ENCODE measurements at regions not wholly inside any gene's neighbourhood (a gene's known extent, or its start where the extent isn't known, plus 50 kb on each side); places are given as distances from the start of the nearest gene placed in this dataset.
"Not testable (repeated sequence)": the region's sequence is repeated elsewhere in the genome, so short reads cannot be mapped to it uniquely, and the experiment has no call there.

- Histone ChIP-seq H3K9me3 (ENCODE audit: low read length) (no peaks in the 10 kb centered on the region), H3K9ac (ENCODE audit: low read length) (no peak overlapping the region), H3K4me3 (ENCODE audit: low read depth in 1 of 2, low read length in 2 of 2) (no peak overlapping the region), H3K4me1 (ENCODE audit: insufficient read depth, low read length) (no peaks in the 10 kb centered on the region), H3K36me3 (ENCODE audit: insufficient read depth, low read length) (no peaks in the 10 kb centered on the region), H3K27me3 (ENCODE audit: control insufficient read depth in 1 of 2, insufficient read depth in 2 of 2, low read length in 2 of 2) (no peaks in the 10 kb centered on the region), H3K27ac (ENCODE audit: low read depth, low read length) (no peak overlapping the region)
Measured at GRCh38 chr22:27596133-27596870, 205.3 kb downstream of the MN1 start.

GRCh38 chr22:27597703-27598444, 203.7 kb downstream of the MN1 start:
- Histone ChIP-seq H3K9ac (ENCODE audit: low read length) (no peak overlapping the region), H3K4me3 (ENCODE audit: low read depth in 1 of 2, low read length in 2 of 2) (no peak overlapping the region), H3K36me3 (ENCODE audit: insufficient read depth, low read length) (no peaks in the 10 kb centered on the region), H3K4me1 (ENCODE audit: insufficient read depth, low read length) (no peaks in the 10 kb centered on the region), H3K27me3 (ENCODE audit: control insufficient read depth in 1 of 2, insufficient read depth in 2 of 2, low read length in 2 of 2) (no peaks in the 10 kb centered on the region), H3K9me3 (ENCODE audit: low read length) (no peaks in the 10 kb centered on the region), H3K27ac (ENCODE audit: low read depth, low read length) (no peak overlapping the region)

GRCh38 chr22:27598792-27599191, 202.8 kb downstream of the MN1 start:
- H3K27ac ChIP-seq (ENCODE audit: low read depth, low read length), result no peak overlapping the region
- H3K4me1 ChIP-seq (ENCODE audit: insufficient read depth, low read length), result no peaks in the 10 kb centered on the region
- H3K36me3 ChIP-seq (ENCODE audit: insufficient read depth, low read length), result no peaks in the 10 kb centered on the region
- H3K4me3 ChIP-seq (ENCODE audit: low read depth in 1 of 2, low read length in 2 of 2), result no peak overlapping the region
- no peak overlapping the region for H3K9ac ChIP-seq (ENCODE audit: low read length)
- H3K27me3 ChIP-seq (ENCODE audit: control insufficient read depth in 1 of 2, insufficient read depth in 2 of 2, low read length in 2 of 2), result no peaks in the 10 kb centered on the region
- no peaks in the 10 kb centered on the region for H3K9me3 ChIP-seq (ENCODE audit: low read length)

- Histone ChIP-seq H3K27ac (ENCODE audit: low read depth, low read length) (no peak overlapping the region), H3K27me3 (ENCODE audit: control insufficient read depth in 1 of 2, insufficient read depth in 2 of 2, low read length in 2 of 2) (no peaks in the 10 kb centered on the region), H3K4me3 (ENCODE audit: low read depth in 1 of 2, low read length in 2 of 2) (no peak overlapping the region), H3K9me3 (ENCODE audit: low read length) (no peaks in the 10 kb centered on the region), H3K9ac (ENCODE audit: low read length) (no peak overlapping the region), H3K36me3 (ENCODE audit: insufficient read depth, low read length) (no peaks in the 10 kb centered on the region), H3K4me1 (ENCODE audit: insufficient read depth, low read length) (no peaks in the 10 kb centered on the region)
Measured at GRCh38 chr22:27601195-27601594, 200.4 kb downstream of the MN1 start.

GRCh38 chr22:27602390-27602789, 199.2 kb downstream of the MN1 start:
- Histone ChIP-seq H3K4me3 (ENCODE audit: low read depth in 1 of 2, low read length in 2 of 2) (no peak overlapping the region), H3K4me1 (ENCODE audit: insufficient read depth, low read length) (no peaks in the 10 kb centered on the region), H3K36me3 (ENCODE audit: insufficient read depth, low read length) (no peaks in the 10 kb centered on the region), H3K9ac (ENCODE audit: low read length) (no peak overlapping the region), H3K27me3 (ENCODE audit: control insufficient read depth in 1 of 2, insufficient read depth in 2 of 2, low read length in 2 of 2) (no peaks in the 10 kb centered on the region), H3K9me3 (ENCODE audit: low read length) (no peaks in the 10 kb centered on the region), H3K27ac (ENCODE audit: low read depth, low read length) (no peak overlapping the region)

GRCh38 chr22:27603111-27603799, 198.3 kb downstream of the MN1 start:
- H3K36me3 ChIP-seq (ENCODE audit: insufficient read depth, low read length), result no peaks in the 10 kb centered on the region
- H3K27me3 ChIP-seq (ENCODE audit: control insufficient read depth in 1 of 2, insufficient read depth in 2 of 2, low read length in 2 of 2), result no peaks in the 10 kb centered on the region
- no peaks in the 10 kb centered on the region for H3K4me1 ChIP-seq (ENCODE audit: insufficient read depth, low read length)
- H3K4me3 ChIP-seq (ENCODE audit: low read depth in 1 of 2, low read length in 2 of 2), result no peak overlapping the region
- no peaks in the 10 kb centered on the region for H3K9me3 ChIP-seq (ENCODE audit: low read length)
- H3K27ac ChIP-seq (ENCODE audit: low read depth, low read length), result no peak overlapping the region
- no peak overlapping the region for H3K9ac ChIP-seq (ENCODE audit: low read length)

- Histone ChIP-seq H3K4me1 (ENCODE audit: insufficient read depth, low read length) (no peaks in the 10 kb centered on the region), H3K36me3 (ENCODE audit: insufficient read depth, low read length) (no peaks in the 10 kb centered on the region), H3K9me3 (ENCODE audit: low read length) (no peaks in the 10 kb centered on the region), H3K27ac (ENCODE audit: low read depth, low read length) (no peak overlapping the region), H3K27me3 (ENCODE audit: control insufficient read depth in 1 of 2, insufficient read depth in 2 of 2, low read length in 2 of 2) (no peaks in the 10 kb centered on the region), H3K9ac (ENCODE audit: low read length) (no peak overlapping the region), H3K4me3 (ENCODE audit: low read depth in 1 of 2, low read length in 2 of 2) (no peak overlapping the region)
Measured at GRCh38 chr22:27603800-27604144, 197.8 kb downstream of the MN1 start.

GRCh38 chr22:27605390-27605789, 196.2 kb downstream of the MN1 start:
- no peaks in the 10 kb centered on the region for H3K4me1 ChIP-seq (ENCODE audit: insufficient read depth, low read length)
- no peak overlapping the region for H3K9ac ChIP-seq (ENCODE audit: low read length)
- peaks cover 0 to 4% of the 10 kb centered on the region in 2 donors for H3K27me3 ChIP-seq (ENCODE audit: control insufficient read depth in 1 of 2, insufficient read depth in 2 of 2, low read length in 2 of 2)
- H3K27ac ChIP-seq (ENCODE audit: low read depth, low read length), result no peak overlapping the region
- no peak overlapping the region for H3K4me3 ChIP-seq (ENCODE audit: low read depth in 1 of 2, low read length in 2 of 2)
- no peaks in the 10 kb centered on the region for H3K36me3 ChIP-seq (ENCODE audit: insufficient read depth, low read length)
- H3K9me3 ChIP-seq (ENCODE audit: low read length), result no peaks in the 10 kb centered on the region

GRCh38 chr22:27607750-27608149, 193.8 kb downstream of the MN1 start:
- H3K9ac ChIP-seq (ENCODE audit: low read length); H3K9me3 ChIP-seq (ENCODE audit: low read length); H3K4me3 ChIP-seq (ENCODE audit: low read depth in 1 of 2, low read length in 2 of 2); H3K4me1 ChIP-seq (ENCODE audit: insufficient read depth, low read length); H3K36me3 ChIP-seq (ENCODE audit: insufficient read depth, low read length); H3K27ac ChIP-seq (ENCODE audit: low read depth, low read length); H3K27me3 ChIP-seq (ENCODE audit: control insufficient read depth in 1 of 2, insufficient read depth in 2 of 2, low read length in 2 of 2): not testable (repeated sequence)

GRCh38 chr22:27609451-27609888, 192.1 kb downstream of the MN1 start:
- H3K4me1 ChIP-seq (ENCODE audit: insufficient read depth, low read length), result peaks cover 6% of the 10 kb centered on the region
- no peak overlapping the region for H3K4me3 ChIP-seq (ENCODE audit: low read depth in 1 of 2, low read length in 2 of 2)
- H3K9me3 ChIP-seq (ENCODE audit: low read length), result no peaks in the 10 kb centered on the region
- no peak overlapping the region for H3K27ac ChIP-seq (ENCODE audit: low read depth, low read length)
- peaks cover 8 to 15% of the 10 kb centered on the region in 2 donors for H3K27me3 ChIP-seq (ENCODE audit: control insufficient read depth in 1 of 2, insufficient read depth in 2 of 2, low read length in 2 of 2)
- no peak overlapping the region for H3K9ac ChIP-seq (ENCODE audit: low read length)
- H3K36me3 ChIP-seq (ENCODE audit: insufficient read depth, low read length), result no peaks in the 10 kb centered on the region

- H3K27me3 ChIP-seq (ENCODE audit: control insufficient read depth in 1 of 2, insufficient read depth in 2 of 2, low read length in 2 of 2), result peaks cover 14 to 20% of the 10 kb centered on the region in 2 donors
Measured at GRCh38 chr22:27610164-27610563, 191.4 kb downstream of the MN1 start.

More at GRCh38 chr22:27610164-27610563, 191.4 kb downstream of the MN1 start:
- H3K4me3 ChIP-seq (ENCODE audit: low read depth in 1 of 2, low read length in 2 of 2); H3K27ac ChIP-seq (ENCODE audit: low read depth, low read length); H3K4me1 ChIP-seq (ENCODE audit: insufficient read depth, low read length); H3K36me3 ChIP-seq (ENCODE audit: insufficient read depth, low read length); H3K9ac ChIP-seq (ENCODE audit: low read length); H3K9me3 ChIP-seq (ENCODE audit: low read length): not testable (repeated sequence)

All from muscle layer of colon (tissue), 2 donors.